HepG2 (cell line): ENCODE measurements at regions not wholly inside any gene's neighbourhood (a gene's known extent, or its start where the extent isn't known, plus 50 kb on each side); places are given as distances from the start of the nearest gene placed in this dataset.

ENCODE experiments used
- ATAC-seq: fragments of 200-7000 bp; cut with Tn5 transposase; 3 replicates; pipeline ENCODE4 v1.9.1; 2020; ENCODE audit warnings: mild to moderate bottlenecking, moderate library complexity
- BruUV-seq: library from RNA; stranded (reverse); fragments of 400-500 nt; replicated peaks from 2 replicates; lab custom pipeline; 2021; lab: Mats Ljungman, UMichigan
- CTCF ChIA-PET: fragments of 300-600 bp; formaldehyde crosslinking; extraction: SDS; loops from one replicate; lab custom pipeline; 2021; ENCODE audit warnings: low total read pairs, inconsistent platforms, low intra/inter-chr PET ratio; lab: Yijun Ruan, JAX
- POLR2A ChIA-PET: fragments of 350-600 bp; sonication (Branson Sonifier 250); formaldehyde crosslinking; loops from one replicate; lab custom pipeline; 2020; ENCODE audit warnings: antibody characterized with exemption, inconsistent platforms; lab: Yijun Ruan, JAX
- DNase-seq: peaks from one replicate; pipeline ENCODE4 v3.0.0-alpha.2; 2015; ENCODE audit warnings: low spot score
- FAIRE-seq: peaks from 3 replicates; lab custom pipeline; 2011; peaks lifted over from hg19 to GRCh38; lab: Jason Lieb, UNC
- H2AFZ ChIP-seq: one replicate; pipeline ENCODE4 v1.6.1; 2011; ENCODE audit warnings: low read length, inconsistent platforms
- H3K27ac ChIP-seq: fragments of 300-600 bp; 3 replicates; pipeline ENCODE4 v1.8.0; 2011; ENCODE audit warnings: mixed run types, mild to moderate bottlenecking, mixed read lengths, low read length, inconsistent platforms; ENCODE audit not compliant: insufficient read depth; ENCODE audit errors: extremely low read length
- H3K27me3 ChIP-seq, 2 experiments: fragments of 200-600 bp in 1 of 2; 2 replicates in 1 of 2; 3 replicates in 1 of 2; pipeline versions ENCODE4 v1.6.0 to v1.8.0; 2011; ENCODE audit warnings: low read length in 2 of 2, mild to moderate bottlenecking in 2 of 2, moderate library complexity in 2 of 2, inconsistent platforms in 1 of 2; ENCODE audit not compliant: insufficient read depth in 2 of 2, control insufficient read depth in 1 of 2
- H3K36me3 ChIP-seq, 2 experiments: fragments of 200-600 bp in 1 of 2; replicated peaks in 1 of 2; 2 replicates in 1 of 2; 3 replicates in 1 of 2; pipeline versions ENCODE4 v1.5.1 to v1.8.0; 2011; ENCODE audit warnings: low read length in 2 of 2, inconsistent platforms in 1 of 2; ENCODE audit not compliant: insufficient read depth in 2 of 2, control insufficient read depth in 1 of 2
- H3K4me1 ChIP-seq: 2 replicates; pipeline ENCODE4 v1.5.1; 2012; ENCODE audit warnings: low read length, inconsistent platforms; ENCODE audit not compliant: insufficient read depth
- H3K4me2 ChIP-seq: 2 replicates; pipeline ENCODE4 v1.6.0; 2011; ENCODE audit warnings: low read depth, low read length, inconsistent platforms
- H3K4me3 ChIP-seq, 3 experiments: fragments of 200-600 bp in 1 of 3; sonication (generic), shearing (Covaris generic) in 1 of 3; replicated peaks in 1 of 3; 2 replicates each; pipeline ENCODE4 v1.5.1; 2011 to 2016; ENCODE audit warnings: low read length in 3 of 3, inconsistent platforms in 2 of 3, low read depth in 2 of 3, mild to moderate bottlenecking in 2 of 3, control low read depth in 1 of 3, mixed read lengths in 1 of 3; ENCODE audit not compliant: insufficient read depth in 1 of 3
- H3K79me2 ChIP-seq: one replicate; pipeline ENCODE4 v1.6.1; 2011; ENCODE audit warnings: low read length, inconsistent platforms; ENCODE audit not compliant: insufficient read depth
- H3K9ac ChIP-seq: 2 replicates; pipeline ENCODE4 v1.6.0; 2011; ENCODE audit warnings: mild to moderate bottlenecking, low read depth, low read length, inconsistent platforms; ENCODE audit not compliant: insufficient read depth
- H3K9me3 ChIP-seq: 2 replicates; pipeline ENCODE4 v1.5.1; 2012; ENCODE audit warnings: mild to moderate bottlenecking, low read length
- H4K20me1 ChIP-seq: 2 replicates; pipeline ENCODE4 v1.6.0; 2011; ENCODE audit warnings: inconsistent platforms, mild to moderate bottlenecking, low read length, moderate library complexity; ENCODE audit not compliant: insufficient read depth
- JUNB ChIP-seq: sonication (generic); formaldehyde crosslinking; IDR thresholded peaks from 2 replicates; pipeline ENCODE4 v1.8.0; 2022; ENCODE audit warnings: missing genetic modification reagents, mild to moderate bottlenecking, borderline replicate concordance
- SIN3B ChIP-seq: fragments of 150-350 bp; IDR thresholded peaks from 2 replicates; pipeline ENCODE4 v1.6.1; 2014; ENCODE audit warnings: low read length
- YEATS4 ChIP-seq: sonication (generic); formaldehyde crosslinking; IDR thresholded peaks from 2 replicates; pipeline ENCODE4 v1.4.0; 2020; ENCODE audit warnings: missing genetic modification reagents, borderline replicate concordance
- ZNF557 ChIP-seq: sonication (generic); formaldehyde crosslinking; IDR thresholded peaks from 2 replicates; pipeline ENCODE4 v1.4.0; 2020; ENCODE audit warnings: missing genetic modification reagents
- WGBS: methylation state at CpG from one replicate; pipeline ENCODE4 v1.1.6; 2017; ENCODE audit warnings: low lambda C conversion rate; 5-methylcytosine and 5-hydroxymethylcytosine counted together
- in situ Hi-C: cut with HindIII; loops from 2 replicates; pipeline ENCODE4 v1.10.0; 2017; ENCODE audit warnings: low pct_unique_long_range_greater_than_20kb; ENCODE audit not compliant: extremely low pct_ligation_motif_present
- intact Hi-C: fragments of 100-400 bp; cut with micrococcal nuclease; formaldehyde crosslinking; loops from one replicate; pipeline ENCODE4 v1.10.0; 2022; ENCODE audit not compliant: unreplicated experiment
- TF ChIP-seq, protein P1 (sequence below): sonication (generic); formaldehyde crosslinking; IDR thresholded peaks from 2 replicates; pipeline ENCODE4 v1.4.0; 2020; ENCODE audit warnings: missing genetic modification reagents, borderline replicate concordance
- TF ChIP-seq, protein P2 (sequence below): sonication (generic); formaldehyde crosslinking; conservative IDR thresholded peaks from 2 replicates; pipeline ENCODE4 v1.8.1; 2023; ENCODE audit warnings: missing genetic modification reagents
- TF ChIP-seq, protein P3 (sequence below): sonication (generic); formaldehyde crosslinking; IDR thresholded peaks from 2 replicates; pipeline ENCODE4 v1.5.0; 2020; ENCODE audit warnings: missing genetic modification reagents
- TF ChIP-seq, protein P4 (sequence below): sonication (generic); formaldehyde crosslinking; IDR thresholded peaks from 2 replicates; pipeline ENCODE4 v1.4.0; 2020; ENCODE audit warnings: missing genetic modification reagents
- TF ChIP-seq, protein P5 (sequence below): sonication (generic); formaldehyde crosslinking; IDR thresholded peaks from 2 replicates; pipeline ENCODE4 v1.5.1; 2020; ENCODE audit warnings: mild to moderate bottlenecking, missing genetic modification reagents, moderate library complexity

DNA sequence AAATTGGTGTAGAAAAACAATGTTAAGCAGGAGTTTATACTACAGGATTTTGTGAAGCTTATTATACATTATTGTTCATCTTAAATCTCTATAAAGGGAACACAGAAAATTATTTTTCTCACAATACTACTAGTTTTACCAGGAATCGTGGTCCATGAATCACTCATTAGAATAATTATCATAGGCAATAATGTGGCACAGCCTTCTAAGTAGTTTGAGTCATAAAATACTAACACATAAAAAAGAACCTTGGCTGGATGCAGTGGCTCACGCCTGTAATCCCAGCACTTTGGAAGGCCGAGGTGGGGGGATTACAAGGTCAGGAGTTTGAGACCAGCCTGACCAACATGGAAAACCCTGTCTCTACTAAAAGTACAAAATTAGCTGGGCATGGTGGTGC lies 393.1 kb upstream of the ZNF717 start:
- Histone ChIP-seq H4K20me1 (no peaks in the 10 kb centered on the region), H3K4me2 (no peak overlapping the region), H3K27me3 (no peaks in the 10 kb centered on the region), H3K9ac (no peak overlapping the region), H3K4me3 (no peak overlapping the region), H3K36me3 (no peaks in the 10 kb centered on the region), H3K27ac (no peak overlapping the region), H3K4me1 (no peaks in the 10 kb centered on the region), H3K79me2 (no peaks in the 10 kb centered on the region), H3K9me3 (no peaks in the 10 kb centered on the region), H2AFZ (no peak overlapping the region)
- 0% methylated on average over 3 of the region's 3 CpGs for WGBS
- ChIA-PET CTCF (no interaction called here), POLR2A (no interaction called here)
- TF ChIP-seq, protein P1, sequence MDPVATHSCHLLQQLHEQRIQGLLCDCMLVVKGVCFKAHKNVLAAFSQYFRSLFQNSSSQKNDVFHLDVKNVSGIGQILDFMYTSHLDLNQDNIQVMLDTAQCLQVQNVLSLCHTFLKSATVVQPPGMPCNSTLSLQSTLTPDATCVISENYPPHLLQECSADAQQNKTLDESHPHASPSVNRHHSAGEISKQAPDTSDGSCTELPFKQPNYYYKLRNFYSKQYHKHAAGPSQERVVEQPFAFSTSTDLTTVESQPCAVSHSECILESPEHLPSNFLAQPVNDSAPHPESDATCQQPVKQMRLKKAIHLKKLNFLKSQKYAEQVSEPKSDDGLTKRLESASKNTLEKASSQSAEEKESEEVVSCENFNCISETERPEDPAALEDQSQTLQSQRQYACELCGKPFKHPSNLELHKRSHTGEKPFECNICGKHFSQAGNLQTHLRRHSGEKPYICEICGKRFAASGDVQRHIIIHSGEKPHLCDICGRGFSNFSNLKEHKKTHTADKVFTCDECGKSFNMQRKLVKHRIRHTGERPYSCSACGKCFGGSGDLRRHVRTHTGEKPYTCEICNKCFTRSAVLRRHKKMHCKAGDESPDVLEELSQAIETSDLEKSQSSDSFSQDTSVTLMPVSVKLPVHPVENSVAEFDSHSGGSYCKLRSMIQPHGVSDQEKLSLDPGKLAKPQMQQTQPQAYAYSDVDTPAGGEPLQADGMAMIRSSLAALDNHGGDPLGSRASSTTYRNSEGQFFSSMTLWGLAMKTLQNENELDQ = no peak
- no peak for TF ChIP-seq SIN3B
- TF ChIP-seq, protein P2, sequence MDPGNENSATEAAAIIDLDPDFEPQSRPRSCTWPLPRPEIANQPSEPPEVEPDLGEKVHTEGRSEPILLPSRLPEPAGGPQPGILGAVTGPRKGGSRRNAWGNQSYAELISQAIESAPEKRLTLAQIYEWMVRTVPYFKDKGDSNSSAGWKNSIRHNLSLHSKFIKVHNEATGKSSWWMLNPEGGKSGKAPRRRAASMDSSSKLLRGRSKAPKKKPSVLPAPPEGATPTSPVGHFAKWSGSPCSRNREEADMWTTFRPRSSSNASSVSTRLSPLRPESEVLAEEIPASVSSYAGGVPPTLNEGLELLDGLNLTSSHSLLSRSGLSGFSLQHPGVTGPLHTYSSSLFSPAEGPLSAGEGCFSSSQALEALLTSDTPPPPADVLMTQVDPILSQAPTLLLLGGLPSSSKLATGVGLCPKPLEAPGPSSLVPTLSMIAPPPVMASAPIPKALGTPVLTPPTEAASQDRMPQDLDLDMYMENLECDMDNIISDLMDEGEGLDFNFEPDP (CRISPR knock-in tag) = no peak
- no peak for TF ChIP-seq JUNB (CRISPR knock-in tag)
- TF ChIP-seq, protein P3, sequence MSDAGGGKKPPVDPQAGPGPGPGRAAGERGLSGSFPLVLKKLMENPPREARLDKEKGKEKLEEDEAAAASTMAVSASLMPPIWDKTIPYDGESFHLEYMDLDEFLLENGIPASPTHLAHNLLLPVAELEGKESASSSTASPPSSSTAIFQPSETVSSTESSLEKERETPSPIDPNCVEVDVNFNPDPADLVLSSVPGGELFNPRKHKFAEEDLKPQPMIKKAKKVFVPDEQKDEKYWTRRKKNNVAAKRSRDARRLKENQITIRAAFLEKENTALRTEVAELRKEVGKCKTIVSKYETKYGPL (CRISPR knock-in tag) = no peak
- TF ChIP-seq ZNF557 = no peak
- TF ChIP-seq, protein P4, sequence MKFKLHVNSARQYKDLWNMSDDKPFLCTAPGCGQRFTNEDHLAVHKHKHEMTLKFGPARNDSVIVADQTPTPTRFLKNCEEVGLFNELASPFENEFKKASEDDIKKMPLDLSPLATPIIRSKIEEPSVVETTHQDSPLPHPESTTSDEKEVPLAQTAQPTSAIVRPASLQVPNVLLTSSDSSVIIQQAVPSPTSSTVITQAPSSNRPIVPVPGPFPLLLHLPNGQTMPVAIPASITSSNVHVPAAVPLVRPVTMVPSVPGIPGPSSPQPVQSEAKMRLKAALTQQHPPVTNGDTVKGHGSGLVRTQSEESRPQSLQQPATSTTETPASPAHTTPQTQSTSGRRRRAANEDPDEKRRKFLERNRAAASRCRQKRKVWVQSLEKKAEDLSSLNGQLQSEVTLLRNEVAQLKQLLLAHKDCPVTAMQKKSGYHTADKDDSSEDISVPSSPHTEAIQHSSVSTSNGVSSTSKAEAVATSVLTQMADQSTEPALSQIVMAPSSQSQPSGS (CRISPR knock-in tag) = no peak
- no peak for TF ChIP-seq YEATS4 (CRISPR knock-in tag)
- TF ChIP-seq, protein P5, sequence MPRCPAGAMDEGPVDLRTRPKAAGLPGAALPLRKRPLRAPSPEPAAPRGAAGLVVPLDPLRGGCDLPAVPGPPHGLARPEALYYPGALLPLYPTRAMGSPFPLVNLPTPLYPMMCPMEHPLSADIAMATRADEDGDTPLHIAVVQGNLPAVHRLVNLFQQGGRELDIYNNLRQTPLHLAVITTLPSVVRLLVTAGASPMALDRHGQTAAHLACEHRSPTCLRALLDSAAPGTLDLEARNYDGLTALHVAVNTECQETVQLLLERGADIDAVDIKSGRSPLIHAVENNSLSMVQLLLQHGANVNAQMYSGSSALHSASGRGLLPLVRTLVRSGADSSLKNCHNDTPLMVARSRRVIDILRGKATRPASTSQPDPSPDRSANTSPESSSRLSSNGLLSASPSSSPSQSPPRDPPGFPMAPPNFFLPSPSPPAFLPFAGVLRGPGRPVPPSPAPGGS (CRISPR knock-in tag) = no peak
- in situ Hi-C loops = no loop called here
- no peak for DNase-seq
- FAIRE-seq = no peak
- intact Hi-C loops = no loop called here
- BruUV-seq = no TSS peak
- ATAC-seq = no peak
